ENCODE measurements at regions not wholly inside any gene's neighbourhood (a gene's known extent, or its start where the extent isn't known, plus 50 kb on each side); places are given as distances from the start of the nearest gene placed in this dataset.

DNA sequence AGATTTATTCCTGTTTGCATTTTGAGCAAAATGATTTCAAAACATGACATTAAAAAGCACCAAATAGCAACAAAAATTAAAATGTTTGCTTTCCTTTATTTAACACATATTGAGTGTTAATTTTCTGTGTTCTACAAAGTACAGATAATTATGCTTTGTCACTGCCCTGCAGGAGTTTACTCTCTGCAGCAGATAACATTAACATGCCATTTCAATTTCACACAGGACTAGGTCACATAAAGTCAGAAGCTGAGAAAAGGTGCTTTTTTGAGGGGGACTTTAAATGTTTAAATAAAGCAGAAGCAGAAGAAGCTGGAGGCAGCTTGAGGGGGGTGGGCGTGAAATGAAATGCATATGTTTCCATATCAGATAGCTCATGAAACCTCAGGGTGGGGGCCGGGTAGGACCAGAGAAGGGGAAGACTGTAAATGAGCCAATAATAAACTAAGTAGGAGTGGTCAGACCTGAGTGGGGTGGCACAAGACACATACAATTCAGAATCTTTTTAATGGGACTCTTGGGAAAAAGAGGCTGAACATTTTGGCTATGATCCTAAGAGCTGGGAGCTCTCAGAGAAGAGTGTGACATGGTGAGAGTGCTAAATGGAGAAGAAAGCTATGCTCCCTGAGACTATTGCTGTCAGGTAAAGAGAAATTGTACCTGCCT lies 387.5 kb downstream of the FAM170A start:
- TF ChIP-seq, protein P1, sequence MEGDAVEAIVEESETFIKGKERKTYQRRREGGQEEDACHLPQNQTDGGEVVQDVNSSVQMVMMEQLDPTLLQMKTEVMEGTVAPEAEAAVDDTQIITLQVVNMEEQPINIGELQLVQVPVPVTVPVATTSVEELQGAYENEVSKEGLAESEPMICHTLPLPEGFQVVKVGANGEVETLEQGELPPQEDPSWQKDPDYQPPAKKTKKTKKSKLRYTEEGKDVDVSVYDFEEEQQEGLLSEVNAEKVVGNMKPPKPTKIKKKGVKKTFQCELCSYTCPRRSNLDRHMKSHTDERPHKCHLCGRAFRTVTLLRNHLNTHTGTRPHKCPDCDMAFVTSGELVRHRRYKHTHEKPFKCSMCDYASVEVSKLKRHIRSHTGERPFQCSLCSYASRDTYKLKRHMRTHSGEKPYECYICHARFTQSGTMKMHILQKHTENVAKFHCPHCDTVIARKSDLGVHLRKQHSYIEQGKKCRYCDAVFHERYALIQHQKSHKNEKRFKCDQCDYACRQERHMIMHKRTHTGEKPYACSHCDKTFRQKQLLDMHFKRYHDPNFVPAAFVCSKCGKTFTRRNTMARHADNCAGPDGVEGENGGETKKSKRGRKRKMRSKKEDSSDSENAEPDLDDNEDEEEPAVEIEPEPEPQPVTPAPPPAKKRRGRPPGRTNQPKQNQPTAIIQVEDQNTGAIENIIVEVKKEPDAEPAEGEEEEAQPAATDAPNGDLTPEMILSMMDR (IDR thresholded peaks at IDR 0.05): no peak
- ATAC-seq (ENCODE audit: poor library complexity): no peak

DNA sequence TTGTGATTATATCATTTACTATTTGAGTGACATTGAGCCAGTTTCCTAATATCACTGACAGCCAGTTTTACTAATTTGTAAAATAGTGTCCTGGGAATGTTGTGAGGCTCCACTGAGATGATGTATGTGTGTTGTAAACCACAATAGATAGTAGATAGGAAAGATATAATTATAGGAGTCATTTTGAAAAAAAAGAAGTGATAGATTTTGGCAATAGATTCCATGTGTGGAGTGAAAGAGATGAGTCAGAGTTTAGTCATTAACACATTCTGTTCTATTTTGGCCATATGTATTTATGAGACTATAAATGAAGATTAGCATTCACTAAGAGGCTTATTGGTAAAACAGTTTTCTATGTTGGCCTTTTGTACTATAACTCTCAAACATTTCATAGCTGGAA lies 388.2 kb downstream of the FAM170A start:
- peaks cover 0 to 4% of the 10 kb centered on the region in 2 experiments for H3K9me3 ChIP-seq (ENCODE audit: control insufficient read depth in 1 of 2, insufficient read depth in 1 of 2, low read length in 2 of 2)
- no peaks in the 10 kb centered on the region for H3K36me3 ChIP-seq (ENCODE audit: insufficient read depth, low read length)
- no peaks in the 10 kb centered on the region for H3K27me3 Mint-ChIP-seq
- no peaks in the 10 kb centered on the region for H3K4me1 ChIP-seq (ENCODE audit: insufficient read depth, low read length)
- ChIA-PET POLR2A (no interaction called here), CTCF (no interaction called here)
- H3K27me3 ChIP-seq (ENCODE audit: control insufficient read depth in 1 of 2, insufficient read depth in 2 of 2, low read length in 2 of 2): no peaks in the 10 kb centered on the region
- no peak overlapping the region for H3K4me3 ChIP-seq (ENCODE audit: low read length)
- no peaks in the 10 kb centered on the region for H3K4me1 Mint-ChIP-seq (ENCODE audit: low read depth)
- H3K4me3 Mint-ChIP-seq: no peak overlapping the region
- ATAC-seq (ENCODE audit: poor library complexity) (no peak), DNase-seq (no peak)
- intact Hi-C loops (cut with DNase I, micrococcal nuclease): no loop called here
- no peak overlapping the region for H3K27ac Mint-ChIP-seq
- TF ChIP-seq, protein P1 (IDR thresholded peaks at IDR 0.05): no peak
- no peak overlapping the region for H3K27ac ChIP-seq (ENCODE audit: low read depth in 1 of 2, low read length in 2 of 2)
- H3K36me3 Mint-ChIP-seq (ENCODE audit: low read depth): no peaks in the 10 kb centered on the region
- peaks cover 3% of the 10 kb centered on the region for H3K9me3 Mint-ChIP-seq

More for the DNA sequence above, 387.5 kb downstream of the FAM170A start:
- intact Hi-C loops (cut with DNase I, micrococcal nuclease): no loop called here
- no peaks in the 10 kb centered on the region for H3K9me3 Mint-ChIP-seq
- Histone ChIP-seq H3K4me3 (ENCODE audit: low read length) (no peak overlapping the region), H3K27ac (ENCODE audit: low read depth in 1 of 2, low read length in 2 of 2) (no peak overlapping the region), H3K4me1 (ENCODE audit: insufficient read depth, low read length) (no peaks in the 10 kb centered on the region), H3K36me3 (ENCODE audit: insufficient read depth, low read length) (no peaks in the 10 kb centered on the region), H3K9me3 (ENCODE audit: control insufficient read depth in 1 of 2, insufficient read depth in 1 of 2, low read length in 2 of 2) (peaks cover 0 to 4% of the 10 kb centered on the region in 2 experiments), H3K27me3 (ENCODE audit: control insufficient read depth in 1 of 2, insufficient read depth in 2 of 2, low read length in 2 of 2) (no peaks in the 10 kb centered on the region)
- H3K27ac Mint-ChIP-seq: no peak overlapping the region
- POLR2A ChIA-PET: no interaction called here
- H3K4me3 Mint-ChIP-seq: no peak overlapping the region
- H3K27me3 Mint-ChIP-seq: no peaks in the 10 kb centered on the region
- CTCF ChIA-PET: no interaction called here
- no peaks in the 10 kb centered on the region for H3K36me3 Mint-ChIP-seq (ENCODE audit: low read depth)
- no peak for DNase-seq
- no peaks in the 10 kb centered on the region for H3K4me1 Mint-ChIP-seq (ENCODE audit: low read depth)

DNA sequence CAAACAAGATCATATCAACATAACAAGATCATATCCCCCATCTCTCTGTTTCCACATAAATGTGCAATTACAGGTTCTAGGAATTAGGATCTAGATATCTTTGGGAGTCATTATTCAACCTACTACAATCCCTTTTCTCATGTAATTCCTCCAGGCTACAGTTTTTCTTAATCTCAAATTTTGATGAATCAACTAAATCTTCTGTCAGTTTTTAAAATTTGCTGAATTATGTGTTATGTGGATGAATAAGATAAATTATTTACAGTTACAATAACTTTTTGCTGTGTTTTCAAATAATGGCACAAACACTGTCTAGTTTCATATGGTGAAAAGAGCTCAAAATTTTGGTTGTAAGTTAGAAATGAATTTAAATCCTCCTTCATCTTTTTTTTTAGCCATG lies 405.8 kb downstream of the FAM170A start:
- H3K4me1 ChIP-seq (ENCODE audit: insufficient read depth, low read length): no peaks in the 10 kb centered on the region
- H3K27me3 ChIP-seq (ENCODE audit: control insufficient read depth in 1 of 2, insufficient read depth in 2 of 2, low read length in 2 of 2): no peaks in the 10 kb centered on the region
- H3K9me3 ChIP-seq (ENCODE audit: control insufficient read depth in 1 of 2, insufficient read depth in 1 of 2, low read length in 2 of 2): no peaks in the 10 kb centered on the region
- H3K27ac ChIP-seq (ENCODE audit: low read depth in 1 of 2, low read length in 2 of 2): no peak overlapping the region
- Mint-ChIP-seq H3K4me1 (ENCODE audit: low read depth) (no peaks in the 10 kb centered on the region), H3K36me3 (ENCODE audit: low read depth) (no peaks in the 10 kb centered on the region), H3K4me3 (no peak overlapping the region), H3K27ac (no peak overlapping the region), H3K27me3 (no peaks in the 10 kb centered on the region), H3K9me3 (no peaks in the 10 kb centered on the region)
- intact Hi-C loops (cut with DNase I, micrococcal nuclease): no loop called here
- TF ChIP-seq, protein P1 (IDR thresholded peaks at IDR 0.05): no peak
- POLR2A ChIA-PET: no interaction called here
- ATAC-seq (ENCODE audit: poor library complexity): no peak
- DNase-seq: no peak
- H3K4me3 ChIP-seq (ENCODE audit: low read length): no peak overlapping the region
- H3K36me3 ChIP-seq (ENCODE audit: insufficient read depth, low read length): no peaks in the 10 kb centered on the region
- CTCF ChIA-PET: no interaction called here

Measured in CD4-positive, alpha-beta T cell (primary cell).